NCI-H2196 treated with DMSO at 0.1 percent for 48 hours (cell line): ENCODE measurements at regions not wholly inside any gene's neighbourhood (a gene's known extent, or its start where the extent isn't known, plus 50 kb on each side); places are given as distances from the start of the nearest gene placed in this dataset.

Source experiments
- DNase-seq: peaks from one replicate; lab custom pipeline; 2025; ENCODE audit not compliant: unreplicated experiment; lab: John Stamatoyannopoulos, UW

- DNase-seq, result no peak
These were observed 655.9 kb upstream of the SOX11 start for GRCh38 chr2:5036256-5036655.

GRCh38 chr2:5039241-5039975 lies 652.8 kb upstream of the SOX11 start:
- no peak for DNase-seq

- no peak for DNase-seq
These were observed 651.6 kb upstream of the SOX11 start for GRCh38 chr2:5040571-5040970.

GRCh38 chr2:5041501-5041900 lies 650.7 kb upstream of the SOX11 start:
- no peak for DNase-seq

GRCh38 chr2:5042666-5043440 lies 649.3 kb upstream of the SOX11 start:
- no peak for DNase-seq

GRCh38 chr2:5051300-5051699 lies 640.9 kb upstream of the SOX11 start:
- no peak for DNase-seq

GRCh38 chr2:5052905-5053304 lies 639.3 kb upstream of the SOX11 start:
- no peak for DNase-seq

- no peak for DNase-seq
These were observed 634.3 kb upstream of the SOX11 start for GRCh38 chr2:5057891-5058351.

GRCh38 chr2:5060956-5061355 lies 631.2 kb upstream of the SOX11 start:
- DNase-seq, result no peak

- no peak for DNase-seq
These were observed 627.5 kb upstream of the SOX11 start for GRCh38 chr2:5064687-5065086.

- DNase-seq, result no peak
These were observed 624.4 kb upstream of the SOX11 start for GRCh38 chr2:5067816-5068215.

- DNase-seq, result no peak
These were observed 621.9 kb upstream of the SOX11 start for GRCh38 chr2:5070257-5070656.

- DNase-seq, result no peak
These were observed 617.5 kb upstream of the SOX11 start for GRCh38 chr2:5074733-5075132.

GRCh38 chr2:5076599-5076998 lies 615.6 kb upstream of the SOX11 start:
- DNase-seq, result no peak

GRCh38 chr2:5077479-5078089 lies 614.6 kb upstream of the SOX11 start:
- no peak for DNase-seq

GRCh38 chr2:5083402-5083801 lies 608.8 kb upstream of the SOX11 start:
- no peak for DNase-seq

GRCh38 chr2:5089409-5089808 lies 602.8 kb upstream of the SOX11 start:
- no peak for DNase-seq

GRCh38 chr2:5093056-5093455 lies 599.1 kb upstream of the SOX11 start:
- no peak for DNase-seq

GRCh38 chr2:5093518-5093917 lies 598.7 kb upstream of the SOX11 start:
- no peak for DNase-seq

- DNase-seq, result no peak
These were observed 598.0 kb upstream of the SOX11 start for GRCh38 chr2:5094192-5094591.

- DNase-seq, result no peak
These were observed 593.9 kb upstream of the SOX11 start for GRCh38 chr2:5098286-5098685.

- DNase-seq, result no peak
These were observed 589.4 kb upstream of the SOX11 start for GRCh38 chr2:5102823-5103222.
